OCI-LY7 (cell line): ENCODE measurements at regions not wholly inside any gene's neighbourhood (a gene's known extent, or its start where the extent isn't known, plus 50 kb on each side); places are given as distances from the start of the nearest gene placed in this dataset.

Experiments used
- BruUV-seq: library from RNA; stranded (reverse); fragments of 400-500 nt; replicated peaks from 2 replicates; lab custom pipeline; 2021; lab: Mats Ljungman, UMichigan
- CTCF ChIA-PET: fragments of 300-600 bp; sonication (Branson Sonifier 250); formaldehyde crosslinking; loops from one replicate; lab custom pipeline; 2022; ENCODE audit warnings: antibody characterized with exemption; ENCODE audit not compliant: unreplicated experiment; lab: Charles Lee
- POLR2A ChIA-PET: fragments of 300-600 bp; sonication (Branson Sonifier 250); formaldehyde crosslinking; loops from one replicate; lab custom pipeline; 2022; ENCODE audit warnings: antibody characterized with exemption; lab: Charles Lee
- DNase-seq: peaks from one replicate; pipeline ENCODE4 v3.0.0-alpha.2; 2015; ENCODE audit warnings: low spot score
- H2AFZ ChIP-seq: fragments of 200-600 bp; sonication (generic), shearing (Covaris generic); 2 replicates; pipeline ENCODE4 v1.6.1; 2014; ENCODE audit warnings: mild to moderate bottlenecking, antibody characterized with exemption, low read length, moderate library complexity
- H3K27ac ChIP-seq: fragments of 200-600 bp; sonication (generic); 2 replicates; pipeline ENCODE4 v1.5.1; 2014; ENCODE audit warnings: mixed run types, low read depth, mild to moderate bottlenecking, moderate library complexity, low read length, inconsistent platforms; ENCODE audit not compliant: poor library complexity, severe bottlenecking
- H3K36me3 ChIP-seq: fragments of 200-600 bp; sonication (generic); 2 replicates; pipeline ENCODE4 v1.6.1; 2014; ENCODE audit warnings: mild to moderate bottlenecking, antibody characterized with exemption, low read length, moderate library complexity, mixed read lengths; ENCODE audit not compliant: insufficient read depth
- H3K4me1 ChIP-seq: fragments of 200-600 bp; sonication (generic); 2 replicates; pipeline ENCODE4 v1.5.1; 2014; ENCODE audit warnings: mild to moderate bottlenecking, low read length; ENCODE audit not compliant: insufficient read depth, poor library complexity, severe bottlenecking
- H3K4me2 ChIP-seq: fragments of 200-600 bp; sonication (generic); 2 replicates; pipeline ENCODE4 v1.6.1; 2014; ENCODE audit warnings: mild to moderate bottlenecking, low read length
- H3K4me3 ChIP-seq: fragments of 200-600 bp; sonication (generic); 2 replicates; pipeline ENCODE4 v1.5.1; 2014; ENCODE audit warnings: mild to moderate bottlenecking, low read depth, low read length; ENCODE audit not compliant: poor library complexity, severe bottlenecking
- H3K79me2 ChIP-seq: fragments of 200-600 bp; sonication (generic); 2 replicates; pipeline ENCODE4 v1.6.1; 2016; ENCODE audit warnings: low read depth, mild to moderate bottlenecking, low read length, moderate library complexity, mixed read lengths; ENCODE audit not compliant: insufficient read depth
- H3K9me2 ChIP-seq: fragments of 200-600 bp; sonication (generic); 2 replicates; pipeline ENCODE4 v1.6.1; 2016; ENCODE audit warnings: mild to moderate bottlenecking, low read length, mixed read lengths; ENCODE audit not compliant: insufficient read depth
- H3K9me3 ChIP-seq: fragments of 200-600 bp; sonication (generic); 2 replicates; pipeline ENCODE4 v1.6.1; 2014; ENCODE audit warnings: mild to moderate bottlenecking, mixed run types, low read length, mixed read lengths
- H4K20me1 ChIP-seq: fragments of 200-600 bp; sonication (generic); 2 replicates; pipeline ENCODE4 v1.6.1; 2014; ENCODE audit warnings: mild to moderate bottlenecking, antibody characterized with exemption, low read length, moderate library complexity, mixed read lengths; ENCODE audit not compliant: insufficient read depth
- CTCF ChIP-seq: fragments of 200-600 bp; sonication (generic); conservative IDR thresholded peaks from 2 replicates; pipeline ENCODE4 v1.5.1; 2014; ENCODE audit warnings: mild to moderate bottlenecking, antibody characterized with exemption, low read length, moderate library complexity, mixed read lengths
- EZH2phosphoT487 ChIP-seq: fragments of 200-600 bp; sonication (generic); IDR thresholded peaks from 2 replicates; pipeline ENCODE4 v1.6.1; 2018; ENCODE audit warnings: low read depth, borderline replicate concordance, mild to moderate bottlenecking, mixed run types, antibody characterized with exemption, low read length, moderate library complexity, mixed read lengths
- intact Hi-C: fragments of 100-400 bp; cut with micrococcal nuclease; formaldehyde crosslinking; loops from one replicate; pipeline ENCODE4 v1.10.0; 2022; ENCODE audit not compliant: unreplicated experiment

GRCh38 chrX:24410514-24411189, 50.2 kb downstream of the SUPT20HL1 start:
- ChIA-PET CTCF (no interaction called here), POLR2A (interaction anchor here (0.5 to 1.2 kb wide), 2 partner anchors 23 to 454 kb away, joined by 3 to 4 read pairs; no protein-coding TSS in a partner anchor)
- Histone ChIP-seq H3K36me3 (no peaks in the 10 kb centered on the region), H3K79me2 (no peaks in the 10 kb centered on the region), H3K27ac (no peak overlapping the region), H3K9me2 (no peaks in the 10 kb centered on the region), H4K20me1 (no peaks in the 10 kb centered on the region), H3K4me1 (no peaks in the 10 kb centered on the region), H2AFZ (no peak overlapping the region), H3K9me3 (no peaks in the 10 kb centered on the region), H3K4me2 (no peak overlapping the region), H3K4me3 (no peak overlapping the region)
- TF ChIP-seq CTCF, result no peak
- no peak for TF ChIP-seq EZH2phosphoT487
- intact Hi-C loops, result no loop called here
- BruUV-seq, result no TSS peak
- DNase-seq, result no peak

DNA sequence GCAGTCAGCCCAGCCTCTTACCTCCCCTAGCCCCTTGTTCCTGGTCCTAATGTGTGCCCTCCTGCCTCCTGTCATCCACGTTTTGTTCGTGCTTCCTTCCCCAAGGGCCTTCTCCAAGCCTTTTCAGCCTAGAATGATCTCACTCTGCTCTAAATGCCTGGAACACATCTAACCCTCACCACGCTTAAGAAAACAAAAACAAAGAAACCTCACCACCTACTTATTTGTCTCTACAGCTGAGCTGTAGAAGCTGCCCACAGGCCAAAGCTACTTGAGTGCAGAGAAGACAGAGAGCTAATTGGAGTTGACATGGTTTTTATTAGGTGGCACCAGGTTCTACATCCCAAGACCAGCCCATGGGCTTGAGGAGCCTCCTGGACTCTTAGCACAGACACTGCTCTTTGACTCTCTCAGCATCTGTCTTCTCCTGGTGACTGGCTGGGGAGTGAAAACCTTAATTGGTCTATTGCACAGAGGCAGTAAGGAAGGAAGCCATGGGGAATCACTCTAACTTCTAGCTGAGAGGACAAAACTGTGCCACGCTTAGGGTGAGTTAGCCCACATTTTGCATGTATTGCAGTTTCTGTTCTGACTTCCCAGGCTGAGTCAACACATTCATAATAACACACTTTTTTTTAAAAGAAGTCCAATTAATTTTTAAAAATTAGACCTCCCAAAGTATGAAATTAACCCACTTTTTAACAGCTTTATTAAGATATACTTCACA, 52.3 kb upstream of the PDK3 start:
- Histone ChIP-seq H3K27ac (no peak overlapping the region), H2AFZ (no peak overlapping the region), H3K4me3 (no peak overlapping the region), H3K36me3 (no peaks in the 10 kb centered on the region), H3K9me2 (no peaks in the 10 kb centered on the region), H3K79me2 (no peaks in the 10 kb centered on the region), H3K4me2 (no peak overlapping the region), H3K9me3 (no peaks in the 10 kb centered on the region), H4K20me1 (no peaks in the 10 kb centered on the region), H3K4me1 (no peaks in the 10 kb centered on the region)
- BruUV-seq, result no TSS peak
- intact Hi-C loops, result no loop called here
- ChIA-PET POLR2A (no interaction called here), CTCF (no interaction called here)
- no peak for DNase-seq
- TF ChIP-seq CTCF, result no peak
- no peak for TF ChIP-seq EZH2phosphoT487
